Gastrocnemius medialis (tissue), 4 donors: ENCODE measurements at regions not wholly inside any gene's neighbourhood (a gene's known extent, or its start where the extent isn't known, plus 50 kb on each side); places are given as distances from the start of the nearest gene placed in this dataset.

ENCODE experiments used
- ATAC-seq, 2 donors: fragments of 150-250 bp; one replicate each; pipeline ENCODE4 v1.9.1; 2016
- DNase-seq, 2 donors: peaks; one replicate each; pipeline ENCODE4 v3.0.0-alpha.2; 2019
- H3K27ac ChIP-seq, 4 donors: fragments of 200-600 bp; sonication (generic); 1 replicate in 1 of 4; 2 replicates in 3 of 4; pipeline ENCODE4 v1.5.1; 2016 to 2018; ENCODE audit warnings: mild to moderate bottlenecking in 2 of 4, moderate library complexity in 1 of 4
- H3K27me3 ChIP-seq, 3 donors: fragments of 200-600 bp; sonication (generic) in 2 of 3; 1 replicate in 1 of 3; 2 replicates in 2 of 3; pipeline versions ENCODE4 v1.5.1 to v1.6.0; 2016 to 2019; ENCODE audit warnings: mild to moderate bottlenecking in 1 of 3, moderate library complexity in 1 of 3
- H3K36me3 ChIP-seq, 2 donors: fragments of 200-600 bp; sonication (generic) in 1 of 2; one replicate each; pipeline ENCODE4 v1.5.1; 2017 to 2018
- H3K4me1 ChIP-seq, 2 donors: fragments of 200-600 bp; sonication (generic) in 1 of 2; one replicate each; pipeline ENCODE4 v1.5.1; 2016 to 2017; ENCODE audit warnings: mild to moderate bottlenecking in 2 of 2
- H3K4me3 ChIP-seq, 4 donors: fragments of 200-600 bp; sonication (generic) in 3 of 4; 1 replicate in 1 of 4; 2 replicates in 3 of 4; pipeline ENCODE4 v1.5.1; 2016 to 2019; ENCODE audit warnings: mild to moderate bottlenecking in 2 of 4
- H3K9me3 ChIP-seq, 3 donors: fragments of 200-600 bp; sonication (generic) in 2 of 3; 1 replicate in 1 of 3; 2 replicates in 2 of 3; pipeline ENCODE4 v1.5.1; 2016 to 2019
- CTCF ChIP-seq, 5 experiments: fragments of 450-650 bp in 3 of 5; fragments of 200-600 bp in 2 of 5; sonication (generic) in 2 of 5; IDR thresholded peaks in 4 of 5; conservative IDR thresholded peaks in 1 of 5; 1 replicate in 4 of 5; 2 replicates in 1 of 5; pipeline ENCODE4 v1.5.1; 2016 to 2019; ENCODE audit warnings: antibody characterized with exemption in 5 of 5, mild to moderate bottlenecking in 3 of 5, moderate library complexity in 3 of 5
- POLR2A ChIP-seq, 2 donors: fragments of 450-650 bp; IDR thresholded peaks; one replicate each; pipeline ENCODE4 v1.6.1; 2017; ENCODE audit warnings: antibody characterized with exemption in 2 of 2, mild to moderate bottlenecking in 2 of 2, moderate library complexity in 2 of 2
- in situ Hi-C, 4 donors: fragments of 200-750 bp; cut with MboI; loops; one replicate each; pipeline versions ENCODE4 v1.15.0 to v1.8.0; 2017; ENCODE audit warnings: low sequenced_read_pairs in 4 of 4
- intact Hi-C: fragments of 100-400 bp; cut with DNase I; formaldehyde crosslinking; loops from one replicate; pipeline ENCODE4 v1.15.1; 2023; ENCODE audit warnings: low total_unique reads

GRCh38 chrY:17233435-17234109 lies 646.4 kb downstream of the CDY2B start:
- TF ChIP-seq POLR2A (IDR thresholded peaks at IDR 0.05) = no peak
- TF ChIP-seq CTCF (IDR thresholded peaks at IDR 0.05 in 4 of 5, conservative IDR thresholded peaks at IDR 0.05 in 1 of 5) = no peak
- H3K27ac ChIP-seq = no peak overlapping the region
- no peaks in the 10 kb centered on the region for H3K9me3 ChIP-seq
- H3K36me3 ChIP-seq = no peaks in the 10 kb centered on the region
- intact Hi-C loops = no loop called here
- no peaks in the 10 kb centered on the region for H3K4me1 ChIP-seq
- DNase-seq (no peak), ATAC-seq (no peak)
- H3K27me3 ChIP-seq = no peaks in the 10 kb centered on the region
- in situ Hi-C loops = no loop called here
- no peak overlapping the region for H3K4me3 ChIP-seq

DNA sequence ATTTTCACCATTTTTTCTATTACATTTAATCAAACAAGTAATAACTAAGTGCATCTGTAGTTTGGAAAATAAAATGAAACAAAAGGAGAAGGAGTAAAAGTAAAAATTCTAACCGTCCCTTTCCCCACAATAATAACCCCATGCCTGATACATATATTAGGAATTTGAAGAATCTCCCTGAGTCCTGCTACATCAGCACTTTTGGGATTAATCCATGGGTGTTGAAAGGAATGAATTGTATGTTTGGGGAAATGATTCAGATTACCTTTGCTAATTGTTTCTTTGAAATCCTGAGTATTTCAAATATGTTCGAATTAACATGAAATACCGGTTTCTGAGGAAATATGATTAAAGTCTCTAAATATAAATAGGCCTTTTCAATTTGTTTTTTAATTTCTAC lies 648.0 kb downstream of the CDY2B start:
- no peaks in the 10 kb centered on the region for H3K27me3 ChIP-seq
- ATAC-seq (no peak), DNase-seq (no peak)
- TF ChIP-seq POLR2A (IDR thresholded peaks at IDR 0.05) (no peak), CTCF (IDR thresholded peaks at IDR 0.05 in 4 of 5, conservative IDR thresholded peaks at IDR 0.05 in 1 of 5) (no peak)
- in situ Hi-C loops (no loop called here), intact Hi-C loops (no loop called here)
- no peak overlapping the region for H3K4me3 ChIP-seq
- no peaks in the 10 kb centered on the region for H3K4me1 ChIP-seq
- no peak overlapping the region for H3K27ac ChIP-seq
- no peaks in the 10 kb centered on the region for H3K36me3 ChIP-seq
- H3K9me3 ChIP-seq = no peaks in the 10 kb centered on the region

- Histone ChIP-seq H3K27me3 (no peaks in the 10 kb centered on the region), H3K4me1 (no peaks in the 10 kb centered on the region), H3K36me3 (no peaks in the 10 kb centered on the region), H3K9me3 (no peaks in the 10 kb centered on the region), H3K4me3 (no peak overlapping the region), H3K27ac (no peak overlapping the region)
- intact Hi-C loops (no loop called here), in situ Hi-C loops (no loop called here)
- ATAC-seq (no peak), DNase-seq (no peak)
- TF ChIP-seq CTCF (IDR thresholded peaks at IDR 0.05 in 4 of 5, conservative IDR thresholded peaks at IDR 0.05 in 1 of 5) = no peak
These were observed 656.5 kb downstream of the CDY2B start for GRCh38 chrY:17223502-17223901.

GRCh38 chrY:17202395-17202794 lies 677.6 kb downstream of the CDY2B start:
- no peaks in the 10 kb centered on the region for H3K27me3 ChIP-seq
- no peak overlapping the region for H3K4me3 ChIP-seq
- intact Hi-C loops = no loop called here
- no peaks in the 10 kb centered on the region for H3K4me1 ChIP-seq
- H3K27ac ChIP-seq = no peak overlapping the region
- DNase-seq (no peak), ATAC-seq (no peak)
- in situ Hi-C loops = no loop called here
- no peak for TF ChIP-seq POLR2A (IDR thresholded peaks at IDR 0.05)
- TF ChIP-seq CTCF (IDR thresholded peaks at IDR 0.05 in 4 of 5, conservative IDR thresholded peaks at IDR 0.05 in 1 of 5) = no peak
- no peaks in the 10 kb centered on the region for H3K9me3 ChIP-seq
- H3K36me3 ChIP-seq = no peaks in the 10 kb centered on the region

DNA sequence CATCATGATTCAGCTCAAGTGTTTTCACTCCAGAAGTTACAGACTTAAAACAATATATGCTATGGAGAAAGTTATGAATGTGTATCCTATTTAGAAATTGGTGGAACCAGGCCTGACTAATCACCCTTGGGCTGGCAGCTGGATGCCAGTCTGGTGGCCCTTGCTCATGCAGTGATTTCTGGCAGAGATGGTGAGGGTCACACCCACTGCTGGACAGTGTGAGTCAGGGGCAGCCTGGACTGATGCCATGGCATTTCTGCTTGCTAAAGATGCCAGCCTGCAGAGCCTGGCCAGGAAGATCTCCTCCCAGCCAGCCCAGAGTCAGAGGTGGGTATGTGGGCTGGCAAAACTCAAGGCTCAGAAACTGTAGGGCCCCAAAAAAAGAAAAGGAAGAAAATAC lies 695.7 kb downstream of the CDY2B start:
- Histone ChIP-seq H3K27me3 (no peaks in the 10 kb centered on the region), H3K36me3 (no peaks in the 10 kb centered on the region), H3K27ac (no peak overlapping the region), H3K4me1 (no peaks in the 10 kb centered on the region), H3K4me3 (no peak overlapping the region), H3K9me3 (no peaks in the 10 kb centered on the region)
- intact Hi-C loops = no loop called here
- in situ Hi-C loops = loop anchor here in 1 of 4 donors (25.0 kb wide), 1 partner anchor 103 kb away; no protein-coding TSS in a partner anchor
- DNase-seq = no peak
- ATAC-seq = no peak
- TF ChIP-seq CTCF (IDR thresholded peaks at IDR 0.05 in 4 of 5, conservative IDR thresholded peaks at IDR 0.05 in 1 of 5) (no peak), POLR2A (IDR thresholded peaks at IDR 0.05) (no peak)
